Activated naive CD8-positive, alpha-beta T cell treated with anti-CD3 and anti-CD28 coated beads for 36 hours (primary cell): ENCODE measurements at regions not wholly inside any gene's neighbourhood (a gene's known extent, or its start where the extent isn't known, plus 50 kb on each side); places are given as distances from the start of the nearest gene placed in this dataset.

ENCODE experiments used
- DNase-seq: peaks from one replicate; pipeline ENCODE4 v3.0.0; 2021
- H3K27ac Mint-ChIP-seq: one replicate; pipeline ENCODE4 v1.8.0; 2022; ENCODE audit warnings: mild to moderate bottlenecking, moderate library complexity, mixed read lengths
- H3K27me3 Mint-ChIP-seq: one replicate; pipeline ENCODE4 v1.8.0; 2022; ENCODE audit warnings: mild to moderate bottlenecking, mixed read lengths
- H3K36me3 Mint-ChIP-seq: one replicate; pipeline ENCODE4 v1.8.0; 2021; ENCODE audit warnings: mild to moderate bottlenecking, mixed read lengths
- H3K4me1 Mint-ChIP-seq: one replicate; pipeline ENCODE4 v1.8.0; 2021; ENCODE audit warnings: mixed read lengths
- H3K4me3 Mint-ChIP-seq: one replicate; pipeline ENCODE4 v1.8.0; 2022; ENCODE audit warnings: mild to moderate bottlenecking, moderate library complexity, mixed read lengths
- H3K9me3 Mint-ChIP-seq: one replicate; pipeline ENCODE4 v1.8.0; 2022; ENCODE audit warnings: mixed read lengths

GRCh38 chr2:155308367-155309009 is 610.0 kb downstream of the KCNJ3 start:
- H3K36me3 Mint-ChIP-seq: no peaks in the 10 kb centered on the region
- H3K4me3 Mint-ChIP-seq: no peak overlapping the region
- no peaks in the 10 kb centered on the region for H3K27me3 Mint-ChIP-seq
- no peak for DNase-seq
- H3K4me1 Mint-ChIP-seq: no peaks in the 10 kb centered on the region
- H3K27ac Mint-ChIP-seq: no peak overlapping the region
- no peaks in the 10 kb centered on the region for H3K9me3 Mint-ChIP-seq

- H3K9me3 Mint-ChIP-seq: no peaks in the 10 kb centered on the region
- no peak overlapping the region for H3K27ac Mint-ChIP-seq
- H3K4me1 Mint-ChIP-seq: no peaks in the 10 kb centered on the region
- H3K27me3 Mint-ChIP-seq: no peaks in the 10 kb centered on the region
- no peaks in the 10 kb centered on the region for H3K36me3 Mint-ChIP-seq
- DNase-seq: no peak
- no peak overlapping the region for H3K4me3 Mint-ChIP-seq
These were observed 602.7 kb downstream of the KCNJ3 start for GRCh38 chr2:155301221-155301620.

- H3K4me1 Mint-ChIP-seq: no peaks in the 10 kb centered on the region
- no peak overlapping the region for H3K4me3 Mint-ChIP-seq
- DNase-seq: no peak
- H3K36me3 Mint-ChIP-seq: no peaks in the 10 kb centered on the region
- H3K27me3 Mint-ChIP-seq: no peaks in the 10 kb centered on the region
- H3K27ac Mint-ChIP-seq: no peak overlapping the region
- no peaks in the 10 kb centered on the region for H3K9me3 Mint-ChIP-seq
These were observed 599.5 kb downstream of the KCNJ3 start for GRCh38 chr2:155298001-155298400.

GRCh38 chr2:155294358-155294757 is 595.9 kb downstream of the KCNJ3 start:
- no peaks in the 10 kb centered on the region for H3K36me3 Mint-ChIP-seq
- peaks cover 2% of the 10 kb centered on the region for H3K9me3 Mint-ChIP-seq
- no peaks in the 10 kb centered on the region for H3K4me1 Mint-ChIP-seq
- H3K27ac Mint-ChIP-seq: no peak overlapping the region
- DNase-seq: no peak
- no peaks in the 10 kb centered on the region for H3K27me3 Mint-ChIP-seq
- no peak overlapping the region for H3K4me3 Mint-ChIP-seq

GRCh38 chr2:155281907-155282306 is 583.4 kb downstream of the KCNJ3 start:
- Mint-ChIP-seq H3K4me3 (no peak overlapping the region), H3K4me1 (no peaks in the 10 kb centered on the region), H3K9me3 (peaks cover 2% of the 10 kb centered on the region), H3K27ac (no peak overlapping the region), H3K36me3 (no peaks in the 10 kb centered on the region), H3K27me3 (no peaks in the 10 kb centered on the region)
- DNase-seq: no peak

- H3K4me3 Mint-ChIP-seq: no peak overlapping the region
- peaks cover 2% of the 10 kb centered on the region for H3K9me3 Mint-ChIP-seq
- no peaks in the 10 kb centered on the region for H3K4me1 Mint-ChIP-seq
- no peaks in the 10 kb centered on the region for H3K27me3 Mint-ChIP-seq
- H3K36me3 Mint-ChIP-seq: no peaks in the 10 kb centered on the region
- no peak overlapping the region for H3K27ac Mint-ChIP-seq
- no peak for DNase-seq
These were observed 574.8 kb downstream of the KCNJ3 start for GRCh38 chr2:155273323-155273722.

- Mint-ChIP-seq H3K4me3 (no peak overlapping the region), H3K27me3 (no peaks in the 10 kb centered on the region), H3K27ac (no peak overlapping the region), H3K9me3 (no peaks in the 10 kb centered on the region), H3K36me3 (no peaks in the 10 kb centered on the region), H3K4me1 (no peaks in the 10 kb centered on the region)
- no peak for DNase-seq
These were observed 568.1 kb downstream of the KCNJ3 start for GRCh38 chr2:155266583-155266982.

GRCh38 chr2:155266109-155266508 is 567.6 kb downstream of the KCNJ3 start:
- H3K36me3 Mint-ChIP-seq: no peaks in the 10 kb centered on the region
- no peak for DNase-seq
- H3K9me3 Mint-ChIP-seq: no peaks in the 10 kb centered on the region
- no peaks in the 10 kb centered on the region for H3K4me1 Mint-ChIP-seq
- H3K27ac Mint-ChIP-seq: no peak overlapping the region
- no peak overlapping the region for H3K4me3 Mint-ChIP-seq
- H3K27me3 Mint-ChIP-seq: no peaks in the 10 kb centered on the region

GRCh38 chr2:155256803-155257202 is 558.3 kb downstream of the KCNJ3 start:
- no peaks in the 10 kb centered on the region for H3K9me3 Mint-ChIP-seq
- no peaks in the 10 kb centered on the region for H3K27me3 Mint-ChIP-seq
- H3K36me3 Mint-ChIP-seq: no peaks in the 10 kb centered on the region
- no peak overlapping the region for H3K4me3 Mint-ChIP-seq
- H3K27ac Mint-ChIP-seq: no peak overlapping the region
- no peaks in the 10 kb centered on the region for H3K4me1 Mint-ChIP-seq
- DNase-seq: no peak

- Mint-ChIP-seq H3K4me1 (no peaks in the 10 kb centered on the region), H3K27ac (no peak overlapping the region)
- DNase-seq: no peak
These were observed 552.3 kb downstream of the KCNJ3 start for GRCh38 chr2:155250800-155251199.

GRCh38 chr2:155240176-155240575 is 541.7 kb downstream of the KCNJ3 start:
- no peaks in the 10 kb centered on the region for H3K4me1 Mint-ChIP-seq
- peaks cover 3% of the 10 kb centered on the region for H3K9me3 Mint-ChIP-seq
- H3K27me3 Mint-ChIP-seq: peaks cover 4% of the 10 kb centered on the region
- H3K36me3 Mint-ChIP-seq: no peaks in the 10 kb centered on the region
- no peak overlapping the region for H3K27ac Mint-ChIP-seq
- no peak for DNase-seq
- no peak overlapping the region for H3K4me3 Mint-ChIP-seq

More at GRCh38 chr2:155250800-155251199, 552.3 kb downstream of the KCNJ3 start:
- H3K36me3 Mint-ChIP-seq: no peaks in the 10 kb centered on the region
- H3K27me3 Mint-ChIP-seq: no peaks in the 10 kb centered on the region
- H3K4me3 Mint-ChIP-seq: no peak overlapping the region
- no peaks in the 10 kb centered on the region for H3K9me3 Mint-ChIP-seq

GRCh38 chr2:155235710-155236109 is 537.2 kb downstream of the KCNJ3 start:
- Mint-ChIP-seq H3K27me3 (peaks cover 4% of the 10 kb centered on the region), H3K4me3 (no peak overlapping the region), H3K9me3 (peaks cover 3% of the 10 kb centered on the region), H3K4me1 (no peaks in the 10 kb centered on the region), H3K27ac (no peak overlapping the region), H3K36me3 (no peaks in the 10 kb centered on the region)
- no peak for DNase-seq

GRCh38 chr2:155223781-155224406 is 525.4 kb downstream of the KCNJ3 start:
- no peak overlapping the region for H3K27ac Mint-ChIP-seq
- no peak for DNase-seq
- H3K4me1 Mint-ChIP-seq: no peaks in the 10 kb centered on the region
- no peak overlapping the region for H3K4me3 Mint-ChIP-seq
- H3K27me3 Mint-ChIP-seq: no peaks in the 10 kb centered on the region
- H3K36me3 Mint-ChIP-seq: no peaks in the 10 kb centered on the region
- H3K9me3 Mint-ChIP-seq: no peaks in the 10 kb centered on the region

- Mint-ChIP-seq H3K9me3 (no peaks in the 10 kb centered on the region), H3K4me1 (no peaks in the 10 kb centered on the region), H3K27ac (no peak overlapping the region), H3K36me3 (no peaks in the 10 kb centered on the region), H3K4me3 (no peak overlapping the region), H3K27me3 (no peaks in the 10 kb centered on the region)
- no peak for DNase-seq
These were observed 520.5 kb downstream of the KCNJ3 start for GRCh38 chr2:155218945-155219344.

- H3K9me3 Mint-ChIP-seq: no peaks in the 10 kb centered on the region
- no peaks in the 10 kb centered on the region for H3K4me1 Mint-ChIP-seq
- H3K36me3 Mint-ChIP-seq: no peaks in the 10 kb centered on the region
- no peak overlapping the region for H3K27ac Mint-ChIP-seq
- H3K27me3 Mint-ChIP-seq: no peaks in the 10 kb centered on the region
- no peak for DNase-seq
- no peak overlapping the region for H3K4me3 Mint-ChIP-seq
These were observed 519.9 kb downstream of the KCNJ3 start for GRCh38 chr2:155218292-155218924.
